H9 (cell line): ENCODE measurements at regions not wholly inside any gene's neighbourhood (a gene's known extent, or its start where the extent isn't known, plus 50 kb on each side); places are given as distances from the start of the nearest gene placed in this dataset.

ENCODE experiments used
- DNase-seq: peaks from one replicate; pipeline ENCODE4 v3.0.0-alpha.2; 2017
- H2AFZ ChIP-seq: one replicate; pipeline ENCODE4 v1.6.1; 2013; ENCODE audit warnings: mild to moderate bottlenecking, low read length, control low read depth, moderate library complexity
- H2AK5ac ChIP-seq: 2 replicates; pipeline ENCODE4 v1.6.1; 2013; ENCODE audit warnings: low read length, control low read depth, mixed read lengths; ENCODE audit not compliant: insufficient read length
- H2BK120ac ChIP-seq: one replicate; pipeline ENCODE4 v1.6.1; 2013; ENCODE audit warnings: low read depth, mild to moderate bottlenecking, low read length, control low read depth, inconsistent platforms; ENCODE audit not compliant: poor library complexity, severe bottlenecking
- H2BK12ac ChIP-seq: 2 replicates; pipeline ENCODE4 v1.6.1; 2013; ENCODE audit warnings: low read length, control low read depth, mixed read lengths, low read depth; ENCODE audit not compliant: insufficient read length
- H2BK15ac ChIP-seq: 2 replicates; pipeline ENCODE4 v1.6.1; 2013; ENCODE audit warnings: low read depth, low read length, control low read depth
- H2BK20ac ChIP-seq: one replicate; pipeline ENCODE4 v1.6.1; 2013; ENCODE audit warnings: low read depth, mild to moderate bottlenecking, low read length, control low read depth, inconsistent platforms; ENCODE audit not compliant: poor library complexity, severe bottlenecking
- H2BK5ac ChIP-seq: 2 replicates; pipeline ENCODE4 v1.6.1; 2013; ENCODE audit warnings: low read length, control low read depth, mixed read lengths; ENCODE audit not compliant: insufficient read length
- H3K14ac ChIP-seq: 2 replicates; pipeline ENCODE4 v1.6.1; 2013; ENCODE audit warnings: low read length, control low read depth; ENCODE audit not compliant: insufficient read depth
- H3K18ac ChIP-seq: 2 replicates; pipeline ENCODE4 v1.6.1; 2013; ENCODE audit warnings: low read depth, mild to moderate bottlenecking, mixed read lengths, low read length, control low read depth; ENCODE audit not compliant: insufficient read length
- H3K23ac ChIP-seq: 2 replicates; pipeline ENCODE4 v1.6.1; 2013; ENCODE audit warnings: low read length, control low read depth, mixed read lengths, low read depth; ENCODE audit not compliant: insufficient read length
- H3K23me2 ChIP-seq: 2 replicates; pipeline ENCODE4 v1.6.1; 2013; ENCODE audit warnings: low read depth, mild to moderate bottlenecking, mixed read lengths, low read length, control low read depth; ENCODE audit not compliant: insufficient read length, poor library complexity, severe bottlenecking
- H3K27ac ChIP-seq: 2 replicates; pipeline ENCODE4 v1.5.1; 2013; ENCODE audit warnings: low read length, control low read depth, mixed read lengths, low read depth; ENCODE audit not compliant: insufficient read length
- H3K27me3 ChIP-seq: 2 replicates; pipeline ENCODE4 v1.6.1; 2013; ENCODE audit warnings: low read length, control low read depth, inconsistent platforms; ENCODE audit not compliant: insufficient read depth
- H3K4ac ChIP-seq: 2 replicates; pipeline ENCODE4 v1.6.1; 2013; ENCODE audit warnings: low read depth, mild to moderate bottlenecking, control low read depth, inconsistent platforms, low read length, moderate library complexity
- H3K4me1 ChIP-seq: 2 replicates; pipeline ENCODE4 v1.6.1; 2013; ENCODE audit warnings: low read length, control low read depth, inconsistent platforms; ENCODE audit not compliant: insufficient read depth
- H3K4me2 ChIP-seq: 2 replicates; pipeline ENCODE4 v1.6.1; 2013; ENCODE audit warnings: low read length, control low read depth, mixed read lengths; ENCODE audit not compliant: insufficient read length, insufficient read depth
- H3K56ac ChIP-seq: 2 replicates; pipeline ENCODE4 v1.6.1; 2013; ENCODE audit warnings: low read depth, mild to moderate bottlenecking, mixed read lengths, low read length, control low read depth; ENCODE audit not compliant: insufficient read length
- H3K79me1 ChIP-seq: 2 replicates; pipeline ENCODE4 v1.6.1; 2013; ENCODE audit warnings: low read depth, mild to moderate bottlenecking, moderate library complexity, low read length, control low read depth, inconsistent platforms; ENCODE audit not compliant: insufficient read depth, poor library complexity, severe bottlenecking
- H3K79me2 ChIP-seq: 2 replicates; pipeline ENCODE4 v1.6.1; 2013; ENCODE audit warnings: low read length, control low read depth, inconsistent platforms; ENCODE audit not compliant: insufficient read depth
- H3K9ac ChIP-seq: 2 replicates; pipeline ENCODE4 v1.6.1; 2013; ENCODE audit warnings: low read length, control low read depth, mixed read lengths; ENCODE audit not compliant: insufficient read length; ENCODE audit errors: extremely low read depth
- H3K9me3 ChIP-seq: one replicate; pipeline ENCODE4 v1.6.1; 2013; ENCODE audit warnings: low read depth, low read length, inconsistent platforms; ENCODE audit not compliant: control insufficient read depth
- H3T11ph ChIP-seq: one replicate; pipeline ENCODE4 v1.6.1; 2013; ENCODE audit warnings: mild to moderate bottlenecking, low read length, control low read depth, inconsistent platforms
- H4K20me1 ChIP-seq: one replicate; pipeline ENCODE4 v1.6.1; 2013; ENCODE audit not compliant: control insufficient read depth, insufficient read length, insufficient read depth
- H4K5ac ChIP-seq: 2 replicates; pipeline ENCODE4 v1.6.1; 2013; ENCODE audit warnings: low read depth, mild to moderate bottlenecking, mixed read lengths, low read length, control low read depth; ENCODE audit not compliant: insufficient read length
- H4K8ac ChIP-seq: replicated peaks from 2 replicates; pipeline ENCODE4 v1.6.1; 2013; ENCODE audit warnings: low read length, control low read depth, mixed read lengths, low read depth; ENCODE audit not compliant: insufficient read length
- H4K91ac ChIP-seq: 2 replicates; pipeline ENCODE4 v1.6.1; 2013; ENCODE audit warnings: low read depth, mild to moderate bottlenecking, moderate library complexity, mixed read lengths, low read length, control low read depth; ENCODE audit not compliant: insufficient read length
- H3K27ac Mint-ChIP-seq, 3 experiments: 2 replicates in 2 of 3; 3 replicates in 1 of 3; pipeline ENCODE4 v1.8.0; 2020 to 2021; ENCODE audit warnings: mixed read lengths in 3 of 3, mild to moderate bottlenecking in 1 of 3, moderate library complexity in 1 of 3
- H3K27me3 Mint-ChIP-seq: 2 replicates; pipeline ENCODE4 v1.8.0; 2021; ENCODE audit warnings: low read depth, mild to moderate bottlenecking, moderate library complexity, mixed read lengths
- H3K36me3 Mint-ChIP-seq, 3 experiments: 2 replicates in 2 of 3; 3 replicates in 1 of 3; pipeline ENCODE4 v1.8.0; 2020 to 2021; ENCODE audit warnings: low read depth in 3 of 3, mixed read lengths in 3 of 3; ENCODE audit not compliant: insufficient read depth in 1 of 3
- H3K4me1 Mint-ChIP-seq, 2 experiments: 2 replicates each; pipeline ENCODE4 v1.8.0; 2020; ENCODE audit warnings: mixed read lengths in 2 of 2
- H3K4me3 Mint-ChIP-seq, 2 experiments: 2 replicates in 1 of 2; 3 replicates in 1 of 2; pipeline ENCODE4 v1.8.0; 2020 to 2021; ENCODE audit warnings: mild to moderate bottlenecking in 2 of 2, mixed read lengths in 2 of 2, moderate library complexity in 1 of 2
- H3K9me3 Mint-ChIP-seq, 2 experiments: 2 replicates in 1 of 2; 3 replicates in 1 of 2; pipeline ENCODE4 v1.8.0; 2020; ENCODE audit warnings: mild to moderate bottlenecking in 2 of 2, mixed read lengths in 2 of 2, moderate library complexity in 1 of 2
- WGBS: extraction: QIAGEN DNeasy Blood & Tissue Kit; methylation state at CpG from one replicate; pipeline ENCODE4 v1.1.7; 2013; ENCODE audit warnings: missing lambda C conversion rate, low lambda C conversion rate, mixed read lengths; ENCODE audit not compliant: insufficient read length; ENCODE audit errors: extremely low coverage; 5-methylcytosine and 5-hydroxymethylcytosine counted together
- TF ChIP-seq, protein P1 (sequence below): fragments of 200-600 bp; sonication (generic); conservative IDR thresholded peaks from 3 replicates; pipeline ENCODE4 v1.8.0; 2021; ENCODE audit warnings: antibody characterized with exemption, mild to moderate bottlenecking

DNA sequence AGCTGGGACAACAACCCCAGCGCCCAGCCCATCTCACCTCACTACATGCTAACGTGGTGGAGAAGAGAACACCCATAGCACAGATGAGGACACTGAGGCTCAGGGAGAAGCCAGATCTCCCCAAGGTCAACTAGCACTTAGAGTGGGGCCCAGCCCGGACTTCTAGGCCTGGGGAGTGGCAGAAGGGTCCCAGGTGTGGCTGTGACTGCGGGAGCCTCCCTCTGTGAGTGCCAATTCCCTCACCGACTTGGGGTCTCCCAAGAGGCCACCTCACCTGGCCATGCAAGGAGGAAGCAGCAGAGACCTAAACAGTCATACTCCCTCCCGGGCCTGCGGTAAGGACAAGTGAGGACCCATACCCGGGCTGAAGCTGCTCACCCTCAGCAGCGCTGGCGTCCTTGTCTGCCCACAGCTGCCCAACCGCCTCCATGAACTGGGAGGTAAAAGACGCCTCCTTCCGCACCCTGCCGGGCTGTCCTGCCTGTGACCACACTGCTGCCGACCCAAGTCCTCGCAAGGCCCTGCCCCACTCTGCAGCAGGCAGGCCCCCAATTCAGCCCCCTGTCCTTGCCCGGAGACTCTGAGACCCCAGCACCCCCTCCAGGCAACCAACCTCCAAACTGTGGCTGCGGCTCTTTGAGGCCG, 93.2 kb upstream of the RTL6 start:
- Histone ChIP-seq H3K4me1 (peaks cover 2% of the 10 kb centered on the region; the same call in 1 of the 2 replicates), H2AK5ac (no peak overlapping the region), H4K20me1 (no peaks in the 10 kb centered on the region), H3K4ac (no peak overlapping the region), H4K8ac (no peak overlapping the region), H3K79me1 (no peaks in the 10 kb centered on the region), H3K9ac (no peak overlapping the region), H3K9me3 (no peaks in the 10 kb centered on the region), H3K79me2 (no peaks in the 10 kb centered on the region), H2AFZ (no peak overlapping the region), H3K27me3 (no peaks in the 10 kb centered on the region), H2BK20ac (no peak overlapping the region), H3K4me2 (no peak overlapping the region), H3K56ac (no peak overlapping the region), H3K14ac (no peak overlapping the region), H2BK120ac (no peak overlapping the region), H2BK12ac (no peak overlapping the region), H3K18ac (no peak overlapping the region), H2BK5ac (no peak overlapping the region), H2BK15ac (no peak overlapping the region), H3T11ph (no peak overlapping the region), H4K91ac (no peak overlapping the region), H4K5ac (no peak overlapping the region), H3K23ac (no peak overlapping the region), H3K23me2 (no peaks in the 10 kb centered on the region), H3K27ac (no peak overlapping the region)
- no peak overlapping the region for H3K4me3 Mint-ChIP-seq
- no peak for DNase-seq
- peaks cover 20 to 42% of the 10 kb centered on the region in 2 experiments for H3K4me1 Mint-ChIP-seq
- WGBS: no CpG with 5 or more reads among the region's 19 CpGs
- TF ChIP-seq, protein P1, sequence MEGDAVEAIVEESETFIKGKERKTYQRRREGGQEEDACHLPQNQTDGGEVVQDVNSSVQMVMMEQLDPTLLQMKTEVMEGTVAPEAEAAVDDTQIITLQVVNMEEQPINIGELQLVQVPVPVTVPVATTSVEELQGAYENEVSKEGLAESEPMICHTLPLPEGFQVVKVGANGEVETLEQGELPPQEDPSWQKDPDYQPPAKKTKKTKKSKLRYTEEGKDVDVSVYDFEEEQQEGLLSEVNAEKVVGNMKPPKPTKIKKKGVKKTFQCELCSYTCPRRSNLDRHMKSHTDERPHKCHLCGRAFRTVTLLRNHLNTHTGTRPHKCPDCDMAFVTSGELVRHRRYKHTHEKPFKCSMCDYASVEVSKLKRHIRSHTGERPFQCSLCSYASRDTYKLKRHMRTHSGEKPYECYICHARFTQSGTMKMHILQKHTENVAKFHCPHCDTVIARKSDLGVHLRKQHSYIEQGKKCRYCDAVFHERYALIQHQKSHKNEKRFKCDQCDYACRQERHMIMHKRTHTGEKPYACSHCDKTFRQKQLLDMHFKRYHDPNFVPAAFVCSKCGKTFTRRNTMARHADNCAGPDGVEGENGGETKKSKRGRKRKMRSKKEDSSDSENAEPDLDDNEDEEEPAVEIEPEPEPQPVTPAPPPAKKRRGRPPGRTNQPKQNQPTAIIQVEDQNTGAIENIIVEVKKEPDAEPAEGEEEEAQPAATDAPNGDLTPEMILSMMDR: no peak
- no peak overlapping the region for H3K27ac Mint-ChIP-seq
- peaks cover 27% of the 10 kb centered on the region for H3K27me3 Mint-ChIP-seq
- H3K36me3 Mint-ChIP-seq: peaks cover 0 to 8% (median 3%) of the 10 kb centered on the region in 3 experiments; a peak in 5 of 7 replicates
- peaks cover 4 to 8% of the 10 kb centered on the region in 2 experiments; a peak in 4 of 5 replicates for H3K9me3 Mint-ChIP-seq
